ENCODE measurements at regions not wholly inside any gene's neighbourhood (a gene's known extent, or its start where the extent isn't known, plus 50 kb on each side); places are given as distances from the start of the nearest gene placed in this dataset.

DNA sequence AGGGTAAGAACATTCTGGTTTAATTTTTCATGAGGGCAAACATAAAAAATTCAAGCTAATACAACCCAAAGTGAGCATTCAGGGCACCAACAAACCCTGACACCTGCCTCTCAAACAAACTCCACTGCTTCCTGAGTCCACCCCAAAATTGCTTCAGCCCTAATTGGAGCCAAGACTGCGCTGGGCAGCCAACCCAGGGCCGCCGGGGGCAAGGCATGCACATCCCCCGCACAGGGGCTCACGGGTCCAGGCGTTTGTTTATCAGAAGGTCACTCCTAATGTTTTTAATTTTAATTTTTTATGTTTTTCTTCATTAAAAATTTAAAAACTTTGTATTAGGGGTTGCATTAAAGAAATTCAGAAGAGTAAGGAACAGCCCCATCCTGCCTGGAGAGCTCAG is 459.1 kb upstream of the CDH4 start:
- Histone ChIP-seq H3K36me3 (ENCODE audit: control insufficient read depth in 2 of 2, insufficient read depth in 2 of 2, low read length in 1 of 2) (no peaks in the 10 kb centered on the region), H3K4me3 (ENCODE audit: low read length in 2 of 2) (no peak overlapping the region), H3K4me1 (ENCODE audit: control insufficient read depth in 2 of 2, insufficient read depth in 2 of 2, low read length in 2 of 2) (no peaks in the 10 kb centered on the region), H3K9me3 (ENCODE audit: control insufficient read depth in 2 of 2, insufficient read depth in 1 of 2, low read length in 1 of 2) (no peaks in the 10 kb centered on the region), H3K27ac (ENCODE audit: low read depth in 1 of 2, low read length in 1 of 2) (no peak overlapping the region), H3K27me3 (ENCODE audit: control insufficient read depth in 2 of 2, insufficient read depth in 1 of 2, low read length in 1 of 2) (no peaks in the 10 kb centered on the region)
- DNase-seq (ENCODE audit: low read depth in 6 of 9, low spot score in 9 of 9) = no peak
- 96% methylated on average over 6 of the region's 6 CpGs for WGBS

DNA sequence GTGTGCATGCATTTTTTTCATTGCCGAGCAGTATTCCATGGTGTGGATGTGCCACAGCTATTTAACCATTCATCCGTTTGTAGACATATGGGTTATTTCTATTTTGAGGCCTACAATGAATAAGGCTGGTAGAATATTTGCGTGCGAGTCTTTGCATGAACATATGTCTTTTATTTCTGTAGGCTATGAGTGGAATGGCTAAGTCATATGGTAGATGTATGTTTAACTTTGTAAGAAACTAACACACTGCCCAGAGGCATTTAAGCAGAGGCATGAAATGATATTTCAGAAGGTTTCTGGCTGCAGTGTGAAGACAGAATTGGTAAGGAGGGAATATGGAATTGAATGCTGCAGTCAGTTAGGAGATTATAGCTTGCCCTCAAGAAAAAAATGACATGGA is 457.4 kb upstream of the CDH4 start:
- Histone ChIP-seq H3K36me3 (ENCODE audit: control insufficient read depth in 2 of 2, insufficient read depth in 2 of 2, low read length in 1 of 2) (no peaks in the 10 kb centered on the region), H3K9me3 (ENCODE audit: control insufficient read depth in 2 of 2, insufficient read depth in 1 of 2, low read length in 1 of 2) (no peaks in the 10 kb centered on the region), H3K27ac (ENCODE audit: low read depth in 1 of 2, low read length in 1 of 2) (no peak overlapping the region), H3K27me3 (ENCODE audit: control insufficient read depth in 2 of 2, insufficient read depth in 1 of 2, low read length in 1 of 2) (no peaks in the 10 kb centered on the region), H3K4me3 (ENCODE audit: low read length in 2 of 2) (no peak overlapping the region), H3K4me1 (ENCODE audit: control insufficient read depth in 2 of 2, insufficient read depth in 2 of 2, low read length in 2 of 2) (no peaks in the 10 kb centered on the region)
- 95% methylated on average over 4 of the region's 4 CpGs for WGBS
- no peak for DNase-seq (ENCODE audit: low read depth in 6 of 9, low spot score in 9 of 9)

DNA sequence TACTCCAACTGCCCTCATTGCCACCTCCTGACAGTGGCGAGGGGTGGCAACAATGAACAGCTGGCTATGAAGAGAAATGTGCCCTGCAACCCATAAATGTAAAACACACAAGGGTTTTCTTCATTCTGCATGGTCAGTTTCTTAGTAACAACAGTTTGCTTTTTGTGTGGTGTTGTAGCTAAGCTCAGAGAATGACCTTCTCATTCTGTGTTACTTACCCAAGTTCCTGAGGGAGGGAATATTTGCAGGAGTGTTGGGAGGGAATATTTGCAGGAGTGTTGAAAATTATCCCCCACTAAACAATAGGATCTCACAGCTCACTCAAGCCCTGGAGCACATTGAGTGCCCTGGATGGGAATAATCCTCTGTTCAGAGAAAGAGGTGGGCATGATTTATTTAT is 456.4 kb upstream of the CDH4 start:
- Histone ChIP-seq H3K27ac (ENCODE audit: low read depth in 1 of 2, low read length in 1 of 2) (no peak overlapping the region), H3K27me3 (ENCODE audit: control insufficient read depth in 2 of 2, insufficient read depth in 1 of 2, low read length in 1 of 2) (no peaks in the 10 kb centered on the region), H3K4me1 (ENCODE audit: control insufficient read depth in 2 of 2, insufficient read depth in 2 of 2, low read length in 2 of 2) (no peaks in the 10 kb centered on the region), H3K4me3 (ENCODE audit: low read length in 2 of 2) (no peak overlapping the region), H3K36me3 (ENCODE audit: control insufficient read depth in 2 of 2, insufficient read depth in 2 of 2, low read length in 1 of 2) (no peaks in the 10 kb centered on the region), H3K9me3 (ENCODE audit: control insufficient read depth in 2 of 2, insufficient read depth in 1 of 2, low read length in 1 of 2) (no peaks in the 10 kb centered on the region)
- no peak for DNase-seq (ENCODE audit: low read depth in 6 of 9, low spot score in 9 of 9)
- 93% methylated on average over 1 of the region's 1 CpG for WGBS

DNA sequence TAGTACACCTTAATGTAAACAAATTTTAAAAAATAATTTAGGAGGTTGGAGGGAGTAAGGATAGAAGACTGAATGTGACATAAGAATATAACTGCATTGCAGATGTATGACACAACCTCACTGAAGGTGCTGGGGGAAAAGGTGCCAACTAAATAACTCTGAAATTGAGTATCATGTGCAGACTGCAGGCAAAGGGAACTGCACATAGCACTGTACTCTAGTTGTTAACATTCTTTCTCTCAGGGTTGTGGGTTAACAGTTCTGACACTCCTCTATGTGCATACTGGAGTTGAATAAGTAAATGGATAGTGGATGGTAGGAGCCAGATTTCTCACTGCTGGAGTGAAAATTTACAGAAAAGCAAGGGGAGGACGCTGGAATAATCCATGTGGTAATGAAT is 451.9 kb upstream of the CDH4 start:
- H3K27ac ChIP-seq (ENCODE audit: low read depth in 1 of 2, low read length in 1 of 2) = no peak overlapping the region
- H3K27me3 ChIP-seq (ENCODE audit: control insufficient read depth in 2 of 2, insufficient read depth in 1 of 2, low read length in 1 of 2) = no peaks in the 10 kb centered on the region
- no peaks in the 10 kb centered on the region for H3K9me3 ChIP-seq (ENCODE audit: control insufficient read depth in 2 of 2, insufficient read depth in 1 of 2, low read length in 1 of 2)
- no peak overlapping the region for H3K4me3 ChIP-seq (ENCODE audit: low read length in 2 of 2)
- WGBS = 70% methylated on average over 1 of the region's 1 CpG
- H3K4me1 ChIP-seq (ENCODE audit: control insufficient read depth in 2 of 2, insufficient read depth in 2 of 2, low read length in 2 of 2) = no peaks in the 10 kb centered on the region
- no peak for DNase-seq (ENCODE audit: low read depth in 6 of 9, low spot score in 9 of 9)
- H3K36me3 ChIP-seq (ENCODE audit: control insufficient read depth in 2 of 2, insufficient read depth in 2 of 2, low read length in 1 of 2) = no peaks in the 10 kb centered on the region

DNA sequence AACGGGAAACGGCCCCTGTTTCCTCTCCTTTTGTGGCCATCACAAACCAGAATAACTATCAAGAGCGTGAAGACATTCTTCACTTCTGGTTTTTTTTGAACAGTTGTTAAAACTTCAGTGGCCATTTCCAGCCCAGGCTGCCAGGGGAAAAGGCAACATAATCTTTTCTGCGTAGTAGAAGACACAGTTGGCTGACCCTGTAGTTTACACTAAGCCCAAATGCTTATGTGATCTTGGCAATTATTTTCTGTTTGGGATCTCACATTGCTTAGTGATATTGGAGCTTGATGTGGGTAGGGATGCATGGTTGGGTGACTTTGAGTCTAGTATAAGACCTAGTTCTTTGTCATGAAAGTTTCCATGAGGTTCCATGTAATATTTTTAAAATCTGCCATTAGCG is 449.4 kb upstream of the CDH4 start:
- Histone ChIP-seq H3K27ac (ENCODE audit: low read depth in 1 of 2, low read length in 1 of 2) (no peak overlapping the region), H3K4me1 (ENCODE audit: control insufficient read depth in 2 of 2, insufficient read depth in 2 of 2, low read length in 2 of 2) (no peaks in the 10 kb centered on the region), H3K9me3 (ENCODE audit: control insufficient read depth in 2 of 2, insufficient read depth in 1 of 2, low read length in 1 of 2) (no peaks in the 10 kb centered on the region), H3K36me3 (ENCODE audit: control insufficient read depth in 2 of 2, insufficient read depth in 2 of 2, low read length in 1 of 2) (no peaks in the 10 kb centered on the region), H3K27me3 (ENCODE audit: control insufficient read depth in 2 of 2, insufficient read depth in 1 of 2, low read length in 1 of 2) (no peaks in the 10 kb centered on the region), H3K4me3 (ENCODE audit: low read length in 2 of 2) (no peak overlapping the region)
- 84% methylated on average over 5 of the region's 5 CpGs for WGBS
- DNase-seq (ENCODE audit: low read depth in 6 of 9, low spot score in 9 of 9) = no peak

DNA sequence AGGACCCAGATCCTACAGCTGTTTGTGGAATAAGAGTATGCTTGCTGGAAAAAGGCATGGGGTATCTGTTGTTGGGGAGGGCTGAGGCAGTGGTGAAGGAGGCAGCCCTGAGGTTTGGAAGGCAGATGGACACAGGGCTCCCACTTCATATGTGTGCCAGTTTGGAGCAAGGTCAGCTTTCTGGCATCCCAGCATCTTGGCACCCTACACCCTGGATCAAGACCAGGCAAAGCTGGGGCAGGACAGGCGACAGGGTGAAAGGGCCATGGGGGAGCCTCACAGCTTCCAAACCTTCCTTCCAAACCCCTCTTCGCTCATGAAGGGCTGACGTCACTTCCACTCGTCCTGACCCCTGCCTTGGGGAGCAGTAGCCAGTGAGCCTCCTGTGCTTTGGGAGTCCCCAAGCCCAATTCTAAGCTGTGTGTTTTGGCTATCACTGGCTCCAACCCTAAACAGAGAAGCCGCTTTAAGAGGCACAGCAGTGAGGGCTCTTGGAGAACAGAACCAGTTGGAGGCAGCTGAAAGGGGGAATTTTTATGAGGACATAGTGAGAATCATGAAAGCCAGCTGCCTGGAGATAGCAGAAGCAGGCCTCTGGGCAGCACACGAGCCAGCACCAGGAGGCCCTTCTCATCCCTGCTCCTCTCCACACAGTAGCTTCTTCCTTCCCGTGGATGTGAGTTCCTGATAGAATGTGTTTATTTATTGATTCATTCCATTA is 448.6 kb upstream of the CDH4 start:
- DNase-seq (ENCODE audit: low read depth in 6 of 9, low spot score in 9 of 9) = no peak
- Histone ChIP-seq H3K36me3 (ENCODE audit: control insufficient read depth in 2 of 2, insufficient read depth in 2 of 2, low read length in 1 of 2) (no peaks in the 10 kb centered on the region), H3K9me3 (ENCODE audit: control insufficient read depth in 2 of 2, insufficient read depth in 1 of 2, low read length in 1 of 2) (no peaks in the 10 kb centered on the region), H3K27ac (ENCODE audit: low read depth in 1 of 2, low read length in 1 of 2) (no peak overlapping the region), H3K27me3 (ENCODE audit: control insufficient read depth in 2 of 2, insufficient read depth in 1 of 2, low read length in 1 of 2) (no peaks in the 10 kb centered on the region), H3K4me3 (ENCODE audit: low read length in 2 of 2) (no peak overlapping the region), H3K4me1 (ENCODE audit: control insufficient read depth in 2 of 2, insufficient read depth in 2 of 2, low read length in 2 of 2) (no peaks in the 10 kb centered on the region)
- WGBS = 92% methylated on average over 7 of the region's 7 CpGs

DNA sequence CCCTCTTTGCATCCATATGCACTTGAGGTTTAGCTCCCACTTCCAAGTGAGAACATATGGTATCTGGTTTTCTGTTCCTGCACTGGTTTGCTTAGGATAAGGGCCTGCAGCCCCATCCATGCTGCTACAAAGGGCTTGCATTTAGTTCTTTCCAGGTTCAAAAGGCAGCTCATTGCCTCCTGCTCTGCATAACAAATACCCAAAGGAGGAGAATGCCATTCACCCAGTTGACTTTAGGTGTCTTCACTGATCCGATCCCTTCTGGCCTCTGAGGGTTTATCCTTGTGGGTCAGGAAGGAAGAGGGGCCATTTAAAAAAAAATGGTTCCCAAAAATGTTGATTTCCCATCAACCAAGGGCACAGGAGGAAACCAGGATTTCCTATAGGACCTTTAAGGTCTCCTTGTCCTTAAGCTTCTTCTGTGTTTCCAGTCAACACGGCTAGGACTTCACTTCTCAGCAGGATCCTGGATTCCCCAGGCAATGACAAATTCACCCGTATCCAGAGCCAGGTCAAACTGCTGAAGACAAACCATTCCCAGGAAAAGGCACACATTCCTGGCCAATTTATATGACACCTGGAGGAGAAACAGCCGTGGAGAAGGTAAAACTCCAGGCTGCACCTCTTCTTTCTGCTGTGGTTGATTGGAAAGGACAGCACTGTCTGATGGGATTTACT is 447.7 kb upstream of the CDH4 start:
- Histone ChIP-seq H3K4me1 (ENCODE audit: control insufficient read depth in 2 of 2, insufficient read depth in 2 of 2, low read length in 2 of 2) (no peaks in the 10 kb centered on the region), H3K36me3 (ENCODE audit: control insufficient read depth in 2 of 2, insufficient read depth in 2 of 2, low read length in 1 of 2) (no peaks in the 10 kb centered on the region), H3K27ac (ENCODE audit: low read depth in 1 of 2, low read length in 1 of 2) (no peak overlapping the region), H3K27me3 (ENCODE audit: control insufficient read depth in 2 of 2, insufficient read depth in 1 of 2, low read length in 1 of 2) (no peaks in the 10 kb centered on the region), H3K4me3 (ENCODE audit: low read length in 2 of 2) (no peak overlapping the region), H3K9me3 (ENCODE audit: control insufficient read depth in 2 of 2, insufficient read depth in 1 of 2, low read length in 1 of 2) (no peaks in the 10 kb centered on the region)
- no peak for DNase-seq (ENCODE audit: low read depth in 6 of 9, low spot score in 9 of 9)
- 67% methylated on average over 4 of the region's 4 CpGs for WGBS

DNA sequence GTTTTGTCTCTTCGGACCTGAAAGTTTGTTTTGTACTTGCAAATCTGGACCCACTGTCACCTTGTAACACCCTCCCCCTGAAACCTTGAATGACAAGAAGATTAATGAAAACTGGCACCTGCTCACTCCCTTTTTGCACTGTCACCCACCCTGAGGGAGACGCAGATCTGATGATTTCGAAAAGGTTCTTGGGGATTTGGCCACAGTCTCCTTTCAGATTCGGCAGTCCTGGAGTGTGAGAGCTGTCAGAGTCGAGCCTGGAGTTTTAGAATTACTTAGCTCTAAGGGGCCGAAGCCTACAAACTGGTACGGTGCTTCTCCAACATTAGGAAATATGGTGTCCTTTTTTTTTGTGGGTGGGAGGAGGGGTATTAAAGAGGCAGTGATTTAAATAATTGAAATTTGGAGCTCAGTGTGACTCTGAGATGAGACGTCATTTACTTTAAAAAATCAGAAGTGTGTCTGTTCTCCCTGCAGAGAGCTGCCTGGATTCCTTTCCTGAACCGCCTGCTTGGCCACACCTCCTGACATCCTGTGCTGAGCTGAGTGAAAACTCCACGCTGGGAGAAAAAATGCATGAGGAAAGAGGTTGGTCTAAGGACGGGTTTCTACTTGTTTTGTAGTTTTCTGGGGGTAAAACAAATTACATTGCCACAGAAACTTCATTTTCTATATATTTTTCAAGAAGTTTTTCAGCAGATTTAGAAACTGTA is 447.0 kb upstream of the CDH4 start:
- WGBS = 28% methylated on average over 11 of the region's 11 CpGs
- no peak for DNase-seq (ENCODE audit: low read depth in 6 of 9, low spot score in 9 of 9)
- Histone ChIP-seq H3K27ac (ENCODE audit: low read depth in 1 of 2, low read length in 1 of 2) (no peak overlapping the region), H3K4me3 (ENCODE audit: low read length in 2 of 2) (no peak overlapping the region), H3K4me1 (ENCODE audit: control insufficient read depth in 2 of 2, insufficient read depth in 2 of 2, low read length in 2 of 2) (no peaks in the 10 kb centered on the region), H3K27me3 (ENCODE audit: control insufficient read depth in 2 of 2, insufficient read depth in 1 of 2, low read length in 1 of 2) (no peaks in the 10 kb centered on the region), H3K36me3 (ENCODE audit: control insufficient read depth in 2 of 2, insufficient read depth in 2 of 2, low read length in 1 of 2) (no peaks in the 10 kb centered on the region), H3K9me3 (ENCODE audit: control insufficient read depth in 2 of 2, insufficient read depth in 1 of 2, low read length in 1 of 2) (no peaks in the 10 kb centered on the region)

DNA sequence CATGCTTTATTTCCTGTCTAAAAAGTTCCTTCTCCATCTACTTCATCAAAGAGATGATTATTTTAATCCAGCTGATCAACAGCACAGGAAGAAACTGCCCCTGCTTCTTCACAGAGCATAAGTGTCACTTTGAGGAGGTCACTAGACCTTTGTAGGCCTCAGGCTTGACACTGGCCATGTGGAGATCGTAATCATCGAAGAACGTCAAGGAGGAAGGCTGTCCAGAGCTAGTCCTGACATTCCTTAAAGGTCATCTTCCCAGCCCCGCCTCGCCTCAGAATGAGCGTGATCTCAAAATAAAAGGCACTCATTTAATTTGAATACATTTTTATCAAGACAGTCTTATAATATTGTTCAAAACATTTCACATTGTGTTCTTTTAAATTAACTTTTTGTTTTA is 445.7 kb upstream of the CDH4 start:
- Histone ChIP-seq H3K9me3 (ENCODE audit: control insufficient read depth in 2 of 2, insufficient read depth in 1 of 2, low read length in 1 of 2) (no peaks in the 10 kb centered on the region), H3K4me1 (ENCODE audit: control insufficient read depth in 2 of 2, insufficient read depth in 2 of 2, low read length in 2 of 2) (no peaks in the 10 kb centered on the region), H3K4me3 (ENCODE audit: low read length in 2 of 2) (no peak overlapping the region), H3K27me3 (ENCODE audit: control insufficient read depth in 2 of 2, insufficient read depth in 1 of 2, low read length in 1 of 2) (no peaks in the 10 kb centered on the region), H3K36me3 (ENCODE audit: control insufficient read depth in 2 of 2, insufficient read depth in 2 of 2, low read length in 1 of 2) (no peaks in the 10 kb centered on the region), H3K27ac (ENCODE audit: low read depth in 1 of 2, low read length in 1 of 2) (no peak overlapping the region)
- DNase-seq (ENCODE audit: low read depth in 6 of 9, low spot score in 9 of 9) = no peak
- 92% methylated on average over 6 of the region's 6 CpGs for WGBS

Data from thymus (tissue), 11 donors.